Thyroid gland (tissue), 4 donors: ENCODE measurements at regions not wholly inside any gene's neighbourhood (a gene's known extent, or its start where the extent isn't known, plus 50 kb on each side); places are given as distances from the start of the nearest gene placed in this dataset.
"Not testable (repeated sequence)": the region's sequence is repeated elsewhere in the genome, so short reads cannot be mapped to it uniquely, and the experiment has no call there.

Source experiments
- DNase-seq, 2 donors: peaks; one replicate each; pipeline ENCODE4 v3.0.0-alpha.2; 2019
- H3K27ac ChIP-seq, 3 donors: fragments of 200-600 bp; sonication (generic); 1 replicate in 2 of 3; 2 replicates in 1 of 3; pipeline ENCODE4 v1.5.1; 2016 to 2019; ENCODE audit warnings: mild to moderate bottlenecking in 1 of 3, moderate library complexity in 1 of 3
- H3K27me3 ChIP-seq: fragments of 200-600 bp; sonication (generic); one replicate; pipeline ENCODE4 v1.5.1; 2019
- H3K36me3 ChIP-seq, 2 donors: fragments of 200-600 bp; sonication (generic); one replicate each; pipeline ENCODE4 v1.5.1; 2016 to 2019
- H3K4me1 ChIP-seq, 2 donors: fragments of 200-600 bp; sonication (generic); one replicate each; pipeline ENCODE4 v1.5.1; 2017 to 2019
- H3K4me3 ChIP-seq, 3 donors: fragments of 200-600 bp; sonication (generic); replicated peaks in 1 of 3; 1 replicate in 2 of 3; 2 replicates in 1 of 3; pipeline ENCODE4 v1.5.1; 2016; ENCODE audit warnings: mild to moderate bottlenecking in 1 of 3
- H3K9me3 ChIP-seq: fragments of 200-600 bp; sonication (generic); one replicate; pipeline ENCODE4 v1.5.1; 2017
- POLR2A ChIP-seq, 2 donors: fragments of 450-650 bp; IDR thresholded peaks; one replicate each; pipeline ENCODE4 v1.6.1; 2017; ENCODE audit warnings: antibody characterized with exemption in 2 of 2, mild to moderate bottlenecking in 2 of 2, moderate library complexity in 1 of 2
- WGBS, 2 donors: methylation state at CpG; one replicate each; pipeline ENCODE4 v1.1.5; 2017; 5-methylcytosine and 5-hydroxymethylcytosine counted together
- intact Hi-C: fragments of 100-400 bp; cut with DNase I; formaldehyde crosslinking; loops from one replicate; pipeline ENCODE4 v1.15.1; 2023
- TF ChIP-seq, protein P1 (sequence below), 6 experiments: fragments of 200-600 bp in 3 of 6; fragments of 450-650 bp in 3 of 6; sonication (generic) in 3 of 6; IDR thresholded peaks; one replicate each; pipeline ENCODE4 v1.5.1; 2016 to 2019; ENCODE audit warnings: antibody characterized with exemption in 6 of 6, mild to moderate bottlenecking in 2 of 6, inconsistent platforms in 1 of 6, moderate library complexity in 1 of 6

DNA sequence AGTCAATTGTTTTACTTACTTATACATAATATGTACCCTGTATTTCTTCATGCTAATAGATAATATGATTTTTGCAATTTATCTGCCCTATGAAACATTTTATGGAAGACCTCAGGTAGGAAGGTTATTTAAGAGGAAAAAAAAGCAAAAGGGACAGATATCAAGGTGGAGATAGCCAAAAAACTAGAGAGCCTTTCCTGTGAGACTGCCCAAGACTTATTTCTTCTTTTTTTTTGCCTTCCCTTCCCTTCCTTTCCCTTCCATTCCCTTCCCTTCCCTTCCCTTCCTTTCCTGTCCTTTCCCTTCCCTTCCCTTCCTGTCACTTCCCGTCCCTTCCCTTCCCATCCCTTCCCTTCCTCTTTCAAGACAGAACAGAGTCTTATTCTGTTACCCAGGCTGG is 80.6 kb upstream of the HMCN1 start:
- TF ChIP-seq, protein P1, sequence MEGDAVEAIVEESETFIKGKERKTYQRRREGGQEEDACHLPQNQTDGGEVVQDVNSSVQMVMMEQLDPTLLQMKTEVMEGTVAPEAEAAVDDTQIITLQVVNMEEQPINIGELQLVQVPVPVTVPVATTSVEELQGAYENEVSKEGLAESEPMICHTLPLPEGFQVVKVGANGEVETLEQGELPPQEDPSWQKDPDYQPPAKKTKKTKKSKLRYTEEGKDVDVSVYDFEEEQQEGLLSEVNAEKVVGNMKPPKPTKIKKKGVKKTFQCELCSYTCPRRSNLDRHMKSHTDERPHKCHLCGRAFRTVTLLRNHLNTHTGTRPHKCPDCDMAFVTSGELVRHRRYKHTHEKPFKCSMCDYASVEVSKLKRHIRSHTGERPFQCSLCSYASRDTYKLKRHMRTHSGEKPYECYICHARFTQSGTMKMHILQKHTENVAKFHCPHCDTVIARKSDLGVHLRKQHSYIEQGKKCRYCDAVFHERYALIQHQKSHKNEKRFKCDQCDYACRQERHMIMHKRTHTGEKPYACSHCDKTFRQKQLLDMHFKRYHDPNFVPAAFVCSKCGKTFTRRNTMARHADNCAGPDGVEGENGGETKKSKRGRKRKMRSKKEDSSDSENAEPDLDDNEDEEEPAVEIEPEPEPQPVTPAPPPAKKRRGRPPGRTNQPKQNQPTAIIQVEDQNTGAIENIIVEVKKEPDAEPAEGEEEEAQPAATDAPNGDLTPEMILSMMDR (IDR thresholded peaks at IDR 0.05) = no peak
- TF ChIP-seq POLR2A (IDR thresholded peaks at IDR 0.05) = no peak
- 78 to 84% methylated on average over 1 of the region's 1 CpG for WGBS, 2 donors
- no peak for DNase-seq
- H3K27ac ChIP-seq = no peak overlapping the region
- H3K4me1 ChIP-seq = no peaks in the 10 kb centered on the region
- H3K9me3 ChIP-seq = no peaks in the 10 kb centered on the region
- H3K36me3 ChIP-seq = no peaks in the 10 kb centered on the region
- H3K4me3 ChIP-seq = no peak overlapping the region
- intact Hi-C loops = no loop called here
- H3K27me3 ChIP-seq = no peaks in the 10 kb centered on the region

DNA sequence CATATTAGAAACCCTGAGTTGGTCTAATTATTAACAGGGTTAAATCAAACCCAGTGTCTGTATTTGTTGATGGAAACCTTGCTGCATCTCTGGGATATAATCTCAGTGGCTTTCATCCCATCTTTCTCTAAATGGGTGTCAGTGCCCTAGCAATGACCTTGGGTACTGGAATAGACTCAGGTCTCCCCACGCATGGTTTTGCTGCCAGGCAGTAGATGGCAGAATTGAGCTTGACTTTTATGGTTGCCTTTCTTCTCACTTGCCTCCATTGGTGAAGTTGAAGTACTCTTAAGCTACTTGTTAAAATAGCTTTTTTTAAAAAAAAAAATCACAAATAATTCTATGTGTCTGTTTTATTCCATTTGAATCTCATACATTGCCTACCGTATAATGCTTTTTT is 81.8 kb upstream of the HMCN1 start:
- H3K27me3 ChIP-seq = no peaks in the 10 kb centered on the region
- peaks cover 0 to 3% of the 10 kb centered on the region in 2 donors for H3K4me1 ChIP-seq
- TF ChIP-seq POLR2A (IDR thresholded peaks at IDR 0.05) = no peak
- TF ChIP-seq, protein P1 (IDR thresholded peaks at IDR 0.05) = no peak
- no peaks in the 10 kb centered on the region for H3K9me3 ChIP-seq
- no peak overlapping the region for H3K4me3 ChIP-seq
- intact Hi-C loops = no loop called here
- no peak for DNase-seq
- WGBS, 2 donors = 93 to 94% methylated on average over 2 of the region's 2 CpGs
- H3K27ac ChIP-seq = no peak overlapping the region
- no peaks in the 10 kb centered on the region for H3K36me3 ChIP-seq

DNA sequence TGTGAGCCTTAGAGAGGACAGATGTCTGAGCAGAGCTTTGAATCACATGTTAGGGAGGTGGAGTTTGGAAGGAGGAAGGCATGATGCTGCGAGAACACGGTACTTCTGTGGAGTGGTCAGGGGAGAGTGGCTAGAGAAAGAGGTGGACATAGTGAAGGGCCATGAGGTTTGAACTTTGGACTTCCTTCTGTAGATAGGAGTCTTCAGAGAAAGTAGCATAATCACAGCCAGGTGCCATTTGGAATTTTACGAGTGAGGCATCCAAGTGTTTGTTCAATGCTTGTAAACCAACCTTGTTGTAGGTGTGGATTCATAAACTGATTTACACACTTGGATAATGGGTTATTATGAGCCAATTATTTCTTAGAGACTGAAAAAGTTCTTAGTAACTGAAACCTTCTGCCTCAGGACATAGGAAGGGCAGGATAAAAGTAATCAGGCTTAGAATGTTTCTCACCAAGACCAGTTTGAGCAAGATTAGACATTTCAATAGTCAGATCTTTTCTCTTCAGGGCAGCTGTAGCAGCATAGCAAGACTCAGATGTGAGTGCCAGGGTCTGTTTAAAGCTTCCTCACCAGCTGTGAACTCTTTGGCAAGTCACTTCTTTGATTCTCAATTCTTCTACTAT is 83.5 kb upstream of the HMCN1 start:
- Histone ChIP-seq H3K27me3 (no peaks in the 10 kb centered on the region), H3K9me3 (no peaks in the 10 kb centered on the region), H3K4me1 (peaks cover 9 to 14% of the 10 kb centered on the region in 2 donors), H3K4me3 (no peak overlapping the region), H3K27ac (no peak overlapping the region), H3K36me3 (no peaks in the 10 kb centered on the region)
- 91 to 95% methylated on average over 3 of the region's 3 CpGs for WGBS, 2 donors
- intact Hi-C loops = no loop called here
- DNase-seq = no peak
- TF ChIP-seq, protein P1 (IDR thresholded peaks at IDR 0.05) = no peak
- no peak for TF ChIP-seq POLR2A (IDR thresholded peaks at IDR 0.05)

DNA sequence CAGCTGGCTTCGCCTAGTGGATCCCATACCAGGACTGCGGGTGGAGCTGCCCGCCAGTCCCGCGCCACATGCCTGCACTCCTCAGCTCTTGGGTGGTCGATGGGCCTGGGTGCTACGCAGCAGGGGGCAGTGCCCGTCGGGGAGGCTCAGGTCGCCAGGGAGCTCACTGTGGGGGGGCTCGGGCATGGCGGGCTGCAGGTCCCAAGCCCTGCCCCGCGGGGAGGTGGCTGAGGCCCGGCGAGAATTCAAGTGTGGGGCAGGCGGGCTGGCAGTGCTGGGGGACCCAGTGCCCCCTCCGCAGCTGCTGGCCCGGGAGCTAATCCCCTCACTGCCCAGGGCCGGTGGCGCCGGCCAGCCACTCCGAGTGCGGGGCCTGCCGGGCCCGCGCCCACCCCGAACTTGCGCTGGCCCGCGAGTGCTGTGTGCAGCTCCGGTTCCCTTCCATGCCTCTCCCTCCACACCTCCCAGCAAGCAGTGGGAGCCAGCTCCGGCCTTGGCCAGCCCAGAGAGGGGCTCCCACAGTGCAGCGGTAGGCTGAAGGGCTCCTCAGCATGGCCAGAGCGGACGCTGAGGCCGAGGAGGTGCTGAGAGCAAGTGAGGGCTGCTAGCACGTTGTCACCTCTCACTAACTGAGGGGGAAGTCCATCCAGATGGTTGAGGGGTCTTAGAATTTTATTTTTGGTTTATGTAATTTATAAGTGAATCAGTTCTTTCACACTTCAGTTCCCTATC is 85.2 kb upstream of the HMCN1 start:
- H3K4me3 ChIP-seq = no peak overlapping the region
- H3K9me3 ChIP-seq = no peaks in the 10 kb centered on the region
- peaks cover 17 to 18% of the 10 kb centered on the region in 2 donors for H3K4me1 ChIP-seq
- no peak for DNase-seq
- H3K36me3 ChIP-seq = no peaks in the 10 kb centered on the region
- TF ChIP-seq POLR2A (IDR thresholded peaks at IDR 0.05) = no peak
- TF ChIP-seq, protein P1 (IDR thresholded peaks at IDR 0.05) = no peak
- H3K27me3 ChIP-seq = no peaks in the 10 kb centered on the region
- no peak overlapping the region for H3K27ac ChIP-seq
- WGBS, 2 donors = 96 to 100% methylated on average over 6 to 17 of the region's 38 CpGs
- intact Hi-C loops = no loop called here

DNA sequence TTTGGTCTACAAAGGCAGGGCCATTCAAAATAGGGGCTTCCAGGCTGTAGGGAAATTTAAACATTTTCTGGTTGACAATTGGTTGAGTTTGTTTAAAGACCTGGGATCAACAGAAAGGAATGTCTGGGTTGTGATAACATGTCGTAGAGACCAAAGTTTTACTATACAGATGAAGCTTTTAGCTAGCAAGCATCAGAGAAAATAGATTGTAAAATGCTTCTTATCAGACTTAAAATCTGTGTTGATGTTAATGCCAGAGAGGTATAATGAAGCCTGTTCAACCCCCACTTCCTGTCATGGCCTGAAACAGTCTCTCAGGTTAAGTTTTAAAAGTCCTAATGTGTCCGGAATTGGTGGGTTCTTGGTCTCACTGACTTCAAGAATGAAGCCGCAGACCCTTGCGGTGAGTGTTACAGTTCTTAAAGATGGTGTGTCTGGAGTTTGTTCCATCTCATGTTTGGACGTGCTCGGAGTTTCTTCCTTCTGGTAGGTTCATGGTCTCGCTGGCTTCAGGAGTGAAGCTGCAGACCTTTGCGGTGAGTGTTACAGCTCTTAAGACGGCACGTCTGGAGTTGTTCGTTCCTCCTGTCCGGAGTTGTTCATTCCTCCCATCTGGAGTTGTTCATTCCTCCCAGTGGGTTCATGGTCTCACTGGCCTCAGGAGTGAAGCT is 86.5 kb upstream of the HMCN1 start:
- H3K4me3 ChIP-seq, H3K36me3 ChIP-seq, H3K27me3 ChIP-seq, DNase-seq, H3K27ac ChIP-seq, H3K9me3 ChIP-seq, intact Hi-C loops: not testable (repeated sequence)
- H3K4me1 ChIP-seq = peaks cover 17 to 18% of the 10 kb centered on the region in 2 donors
- WGBS, 2 donors = 80 to 82% methylated on average over 12 of the region's 12 CpGs
